GM23248 (cell line): ENCODE measurements at regions not wholly inside any gene's neighbourhood (a gene's known extent, or its start where the extent isn't known, plus 50 kb on each side); places are given as distances from the start of the nearest gene placed in this dataset.
"Not testable (repeated sequence)": the region's sequence is repeated elsewhere in the genome, so short reads cannot be mapped to it uniquely, and the experiment has no call there.

ENCODE experiments used
- DNase-seq: peaks from one replicate; pipeline ENCODE4 v3.0.0-alpha.2; 2015
- H2AFZ ChIP-seq: fragments of 200-600 bp; sonication (generic); 2 replicates; pipeline ENCODE4 v1.6.1; 2016; ENCODE audit warnings: antibody characterized with exemption
- H3F3A ChIP-seq: fragments of 200-600 bp; sonication (generic); 2 replicates; pipeline ENCODE4 v1.6.1; 2016; ENCODE audit warnings: mild to moderate bottlenecking, antibody characterized with exemption, mixed run types; ENCODE audit not compliant: insufficient read depth
- H3K27ac ChIP-seq: fragments of 200-600 bp; sonication (generic); 2 replicates; pipeline ENCODE4 v1.5.1; 2016; ENCODE audit warnings: mild to moderate bottlenecking
- H3K27me3 ChIP-seq: fragments of 200-600 bp; sonication (generic); replicated peaks from 2 replicates; pipeline ENCODE4 v1.6.1; 2016; ENCODE audit warnings: mild to moderate bottlenecking; ENCODE audit not compliant: insufficient read depth
- H3K36me3 ChIP-seq: fragments of 200-600 bp; sonication (generic); 2 replicates; pipeline ENCODE4 v1.6.1; 2016; ENCODE audit warnings: low read depth, mild to moderate bottlenecking
- H3K4me1 ChIP-seq: fragments of 200-600 bp; sonication (generic); 2 replicates; pipeline ENCODE4 v1.6.1; 2016; ENCODE audit warnings: mild to moderate bottlenecking; ENCODE audit not compliant: insufficient read depth
- H3K4me2 ChIP-seq: fragments of 200-600 bp; sonication (generic); one replicate; pipeline ENCODE4 v1.6.1; 2016; ENCODE audit warnings: mild to moderate bottlenecking; ENCODE audit not compliant: unreplicated experiment
- H3K4me3 ChIP-seq: fragments of 200-600 bp; sonication (generic); 2 replicates; pipeline ENCODE4 v1.5.1; 2016; ENCODE audit warnings: mild to moderate bottlenecking
- H3K79me2 ChIP-seq: fragments of 200-600 bp; sonication (generic); 2 replicates; pipeline ENCODE4 v1.6.1; 2016; ENCODE audit warnings: mild to moderate bottlenecking; ENCODE audit not compliant: insufficient read depth
- H3K9ac ChIP-seq: fragments of 200-600 bp; sonication (generic); 2 replicates; pipeline ENCODE4 v1.6.1; 2016; ENCODE audit warnings: mild to moderate bottlenecking
- H3K9me2 ChIP-seq: fragments of 200-600 bp; sonication (generic); 2 replicates; pipeline ENCODE4 v1.6.1; 2016; ENCODE audit warnings: mixed run types, mild to moderate bottlenecking, moderate library complexity; ENCODE audit not compliant: insufficient read depth
- H3K9me3 ChIP-seq: fragments of 200-600 bp; sonication (generic); one replicate; pipeline ENCODE4 v1.6.1; 2017; ENCODE audit warnings: low read depth
- H4K20me1 ChIP-seq: fragments of 200-600 bp; sonication (generic); 2 replicates; pipeline ENCODE4 v1.6.0; 2016; ENCODE audit not compliant: insufficient read depth
- EZH2 ChIP-seq: fragments of 200-600 bp; sonication (generic); IDR thresholded peaks from 2 replicates; pipeline ENCODE4 v1.6.1; 2018; ENCODE audit warnings: antibody characterized with exemption, mild to moderate bottlenecking; ENCODE audit not compliant: insufficient read depth, poor library complexity, severe bottlenecking
- EZH2phosphoT487 ChIP-seq: fragments of 200-600 bp; sonication (generic); IDR thresholded peaks from 2 replicates; pipeline ENCODE4 v1.6.1; 2018; ENCODE audit warnings: antibody characterized with exemption, moderate library complexity, mild to moderate bottlenecking, low read depth; ENCODE audit not compliant: insufficient read depth
- WGBS, 2 experiments: methylation state at CpG; one replicate each; pipeline ENCODE4 v1.1.6; 2015 to 2017; ENCODE audit warnings: low lambda C conversion rate in 2 of 2, low coverage in 1 of 2; ENCODE audit errors: missing lambda C conversion rate in 2 of 2; 5-methylcytosine and 5-hydroxymethylcytosine counted together
- in situ Hi-C: fragments of 300-500 bp; cut with MboI; formaldehyde crosslinking; loops from 2 replicates; pipeline ENCODE4 v1.15.0; 2020

DNA sequence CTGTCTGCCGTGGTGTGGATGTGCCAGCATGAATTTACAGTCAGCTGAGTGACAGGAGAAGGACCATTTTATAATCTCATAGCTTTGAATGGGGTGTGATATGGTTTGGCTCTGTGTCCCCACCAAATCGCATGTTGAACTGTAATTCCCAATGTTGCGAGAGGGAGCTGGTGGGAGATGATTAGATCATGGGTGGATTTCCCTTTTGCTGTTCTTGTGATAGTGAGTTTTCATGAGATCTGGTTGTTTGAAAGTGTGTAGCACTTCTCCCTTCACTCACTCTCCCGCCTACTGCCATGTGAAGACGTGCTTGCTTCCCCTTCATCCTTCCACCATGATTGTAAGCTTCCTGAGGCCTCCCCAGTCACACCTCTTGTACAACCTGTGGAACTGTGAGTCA lies 111.9 kb upstream of the CHD2 start:
- no peak overlapping the region for H3K27ac ChIP-seq
- TF ChIP-seq EZH2phosphoT487: no peak
- TF ChIP-seq EZH2: no peak
- no peaks in the 10 kb centered on the region for H3K4me1 ChIP-seq
- H3K4me3 ChIP-seq: no peak overlapping the region
- H3K9me3 ChIP-seq: no peaks in the 10 kb centered on the region
- in situ Hi-C loops: no loop called here
- H3K4me2 ChIP-seq: no peak overlapping the region
- no peaks in the 10 kb centered on the region for H3F3A ChIP-seq
- no peak overlapping the region for H2AFZ ChIP-seq
- no peaks in the 10 kb centered on the region for H3K36me3 ChIP-seq
- H3K27me3 ChIP-seq: no peaks in the 10 kb centered on the region
- 90 to 91% methylated on average over 5 of the region's 5 CpGs for WGBS, 2 experiments
- DNase-seq: no peak
- no peaks in the 10 kb centered on the region for H4K20me1 ChIP-seq
- H3K9ac ChIP-seq: no peak overlapping the region
- no peaks in the 10 kb centered on the region for H3K9me2 ChIP-seq
- H3K79me2 ChIP-seq: no peaks in the 10 kb centered on the region

- H3K9ac ChIP-seq, H3K79me2 ChIP-seq, H3K4me1 ChIP-seq, H3K27me3 ChIP-seq, H3K36me3 ChIP-seq, DNase-seq, H3K9me3 ChIP-seq, H3K27ac ChIP-seq, H3F3A ChIP-seq, H3K4me3 ChIP-seq, H4K20me1 ChIP-seq, H3K9me2 ChIP-seq, H3K4me2 ChIP-seq, in situ Hi-C loops, H2AFZ ChIP-seq: not testable (repeated sequence)
- WGBS, 2 experiments: 87 to 90% methylated on average over 15 of the region's 15 CpGs
These were observed 111.3 kb upstream of the CHD2 start for GRCh38 chr15:92788793-92789192.

DNA sequence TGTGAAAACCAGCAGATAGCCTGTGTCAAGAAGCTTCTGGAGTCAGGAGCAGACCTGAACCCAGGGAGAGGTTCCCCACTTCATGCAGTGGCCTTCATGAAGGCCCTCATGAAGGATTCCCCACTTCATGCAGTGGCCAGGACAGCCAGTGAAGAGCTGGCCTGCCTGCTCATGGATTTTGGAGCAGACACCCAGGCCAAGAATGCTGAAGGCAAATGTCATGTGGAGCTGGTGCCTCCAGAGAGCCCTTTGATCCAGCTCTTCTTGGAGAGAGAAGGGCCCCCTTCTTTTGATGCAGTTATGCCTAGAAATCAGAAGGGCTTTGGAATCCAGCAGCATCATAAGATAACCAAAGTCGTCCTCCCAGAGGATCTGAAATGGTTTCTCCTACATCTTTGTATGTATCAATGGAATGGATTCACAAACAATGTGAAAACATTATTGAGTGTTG lies 103.9 kb upstream of the CHD2 start:
- Histone ChIP-seq H3K4me1 (peaks cover 10% of the 10 kb centered on the region), H3K27ac (no peak overlapping the region), H3K79me2 (peaks cover 12% of the 10 kb centered on the region), H3F3A (peaks cover 11% of the 10 kb centered on the region), H3K4me2 (no peak overlapping the region), H3K9me3 (no peaks in the 10 kb centered on the region), H3K36me3 (no peaks in the 10 kb centered on the region), H4K20me1 (no peaks in the 10 kb centered on the region), H3K9ac (no peak overlapping the region), H3K9me2 (no peaks in the 10 kb centered on the region), H2AFZ (no peak overlapping the region), H3K27me3 (no peaks in the 10 kb centered on the region), H3K4me3 (no peak overlapping the region)
- DNase-seq: no peak
- 16 to 18% methylated on average over 1 of the region's 1 CpG for WGBS, 2 experiments
- no peak for TF ChIP-seq EZH2
- TF ChIP-seq EZH2phosphoT487: no peak
- in situ Hi-C loops: no loop called here

DNA sequence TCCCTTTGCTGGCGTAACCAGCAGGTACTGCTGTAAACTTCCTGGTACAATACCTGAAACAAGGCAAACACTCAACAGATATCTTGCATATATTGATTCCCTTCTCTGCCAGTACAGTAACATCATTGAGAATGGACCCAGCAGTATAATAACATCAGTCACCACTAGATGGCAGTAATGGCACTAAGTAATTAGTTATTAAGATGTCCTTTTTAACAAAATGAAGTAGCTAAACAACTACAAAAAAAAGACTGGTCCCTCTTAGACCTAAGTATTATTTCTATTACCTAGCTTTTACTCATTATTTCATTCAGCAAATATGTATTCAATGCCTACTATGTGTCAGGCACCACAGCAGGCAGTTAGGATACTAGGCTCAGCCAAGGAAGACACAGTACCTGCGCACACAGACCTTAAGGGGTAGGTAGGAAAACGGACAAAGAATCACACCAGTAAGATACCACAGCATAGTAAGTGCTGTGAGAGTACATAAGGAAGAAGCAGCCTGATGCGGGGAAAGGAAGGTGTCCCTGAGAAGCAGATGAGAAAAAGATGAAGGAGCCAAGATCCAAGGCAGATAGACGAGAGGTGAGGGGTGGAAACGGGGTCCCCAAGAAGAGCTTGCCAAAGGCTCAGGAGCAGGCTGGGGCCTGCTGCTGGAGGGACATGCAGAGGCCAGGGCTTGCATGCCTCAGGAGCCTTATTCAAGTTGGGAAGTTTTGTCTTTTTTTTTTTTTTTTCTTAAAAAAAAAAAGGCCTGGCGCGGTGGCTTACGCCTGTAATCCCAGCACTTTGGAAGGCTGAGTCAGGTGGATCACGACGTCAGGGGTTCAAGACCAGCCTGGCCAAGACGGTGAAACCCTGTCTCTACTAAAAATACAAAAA lies 102.7 kb upstream of the CHD2 start:
- H4K20me1 ChIP-seq: no peaks in the 10 kb centered on the region
- no peak for TF ChIP-seq EZH2phosphoT487
- no peak for TF ChIP-seq EZH2
- peaks cover 12% of the 10 kb centered on the region for H3K79me2 ChIP-seq
- 60 to 61% methylated on average over 12 of the region's 12 CpGs for WGBS, 2 experiments
- in situ Hi-C loops: no loop called here
- H3K4me3 ChIP-seq: no peak overlapping the region
- peaks cover 21% of the 10 kb centered on the region for H3K4me1 ChIP-seq
- H3F3A ChIP-seq: peaks cover 19% of the 10 kb centered on the region
- H3K27ac ChIP-seq: peak overlapping the region; percentile 50
- no peaks in the 10 kb centered on the region for H3K9me2 ChIP-seq
- DNase-seq: peak; percentile 82
- H2AFZ ChIP-seq: peak overlapping the region; percentile 99
- no peak overlapping the region for H3K4me2 ChIP-seq
- 0 out of 2 replicates have a peak overlapping the region, but pooled peaks have one; percentile 44 for H3K9ac ChIP-seq
- no peaks in the 10 kb centered on the region for H3K9me3 ChIP-seq
- no peaks in the 10 kb centered on the region for H3K36me3 ChIP-seq
- H3K27me3 ChIP-seq: no peaks in the 10 kb centered on the region
